GM21528 (cell line): ENCODE measurements at regions not wholly inside any gene's neighbourhood (a gene's known extent, or its start where the extent isn't known, plus 50 kb on each side); places are given as distances from the start of the nearest gene placed in this dataset.
"Not testable (repeated sequence)": the region's sequence is repeated elsewhere in the genome, so short reads cannot be mapped to it uniquely, and the experiment has no call there.

Source experiments
- ATAC-seq: cut with Tn5 transposase; IDR thresholded peaks from one replicate; pipeline ENCODE4 v1.9.1; 2021; ENCODE audit warnings: mild to moderate bottlenecking, moderate library complexity; ENCODE audit not compliant: unreplicated experiment, low FRiP score

GRCh38 chr14:40955131-40955505 is 651.6 kb upstream of the LRFN5 start:
- ATAC-seq, result no peak

- ATAC-seq, result not testable (repeated sequence)
Observed at GRCh38 chr14:40954448-40955130, 652.1 kb upstream of the LRFN5 start.

- no peak for ATAC-seq
Observed at GRCh38 chr14:40944521-40944920, 662.2 kb upstream of the LRFN5 start.

GRCh38 chr14:40936861-40937260 is 669.8 kb upstream of the LRFN5 start:
- ATAC-seq, result no peak

GRCh38 chr14:40920380-40920779 is 686.3 kb upstream of the LRFN5 start:
- no peak for ATAC-seq

GRCh38 chr14:40911141-40911540 is 695.5 kb upstream of the LRFN5 start:
- no peak for ATAC-seq

- no peak for ATAC-seq
Observed at GRCh38 chr14:40909906-40910305, 696.8 kb upstream of the LRFN5 start.

GRCh38 chr14:40903709-40904108 is 703.0 kb upstream of the LRFN5 start:
- ATAC-seq, result no peak

- ATAC-seq, result no peak
Observed at GRCh38 chr14:40899435-40899834, 707.2 kb upstream of the LRFN5 start.

- ATAC-seq, result no peak
Observed at GRCh38 chr14:40894846-40895245, 711.8 kb upstream of the LRFN5 start.

- ATAC-seq, result no peak
Observed at GRCh38 chr14:40889126-40889525, 717.5 kb upstream of the LRFN5 start.

GRCh38 chr14:40887912-40888311 is 718.8 kb upstream of the LRFN5 start:
- no peak for ATAC-seq

- ATAC-seq, result no peak
Observed at GRCh38 chr14:40870252-40870651, 736.4 kb upstream of the LRFN5 start.

- ATAC-seq, result no peak
Observed at GRCh38 chr14:40859055-40859454, 747.6 kb upstream of the LRFN5 start.

GRCh38 chr14:40855343-40855742 is 751.3 kb upstream of the LRFN5 start:
- no peak for ATAC-seq

- ATAC-seq, result no peak
Observed at GRCh38 chr14:40850191-40850590, 756.5 kb upstream of the LRFN5 start.

GRCh38 chr14:40847480-40847879 is 759.2 kb upstream of the LRFN5 start:
- no peak for ATAC-seq

- ATAC-seq, result no peak
Observed at GRCh38 chr14:40842816-40843215, 763.9 kb upstream of the LRFN5 start.

GRCh38 chr14:40841886-40842285 is 764.8 kb upstream of the LRFN5 start:
- no peak for ATAC-seq

GRCh38 chr14:40838601-40839000 is 768.1 kb upstream of the LRFN5 start:
- no peak for ATAC-seq

GRCh38 chr14:40806471-40806870 is 800.2 kb upstream of the LRFN5 start:
- ATAC-seq, result no peak

GRCh38 chr14:40796168-40796567 is 810.5 kb upstream of the LRFN5 start:
- ATAC-seq, result no peak

- no peak for ATAC-seq
Observed at GRCh38 chr14:40784860-40785259, 821.8 kb upstream of the LRFN5 start.
